K562 (cell line): ENCODE measurements at regions not wholly inside any gene's neighbourhood (a gene's known extent, or its start where the extent isn't known, plus 50 kb on each side); places are given as distances from the start of the nearest gene placed in this dataset.

ENCODE experiments used
- ATAC-seq: fragments of 200-7000 bp; cut with Tn5 transposase; 3 replicates; pipeline ENCODE4 v1.9.1; 2020; ENCODE audit warnings: moderate library complexity
- BruUV-seq: library from RNA; stranded (reverse); fragments of 400-500 nt; replicated peaks from 2 replicates; lab custom pipeline; 2021; lab: Mats Ljungman, UMichigan
- CTCF ChIA-PET: fragments of 300-600 bp; formaldehyde crosslinking; extraction: SDS; loops from one replicate; lab custom pipeline; 2021; ENCODE audit warnings: low intra/inter-chr PET ratio; lab: Yijun Ruan, JAX
- POLR2A ChIA-PET: fragments of 300-600, 350-650 bp; sonication (Branson Sonifier 250); formaldehyde crosslinking; extraction: SDS; loops from one replicate; lab custom pipeline; 2021; ENCODE audit warnings: antibody characterized with exemption, inconsistent platforms; lab: Yijun Ruan, JAX
- DNase-seq, 4 experiments: peaks; one replicate each; pipeline versions ENCODE4 v3.0.0 to v3.0.0-alpha.2; 2011 to 2018; ENCODE audit warnings: low spot score in 3 of 4, mixed read lengths in 3 of 4; ENCODE audit errors: extremely low read depth in 1 of 4
- FAIRE-seq: peaks from 2 replicates; lab custom pipeline; 2011; peaks lifted over from hg19 to GRCh38; lab: Jason Lieb, UNC
- H2AFZ ChIP-seq: 2 replicates; pipeline ENCODE4 v1.6.0; 2011; ENCODE audit warnings: low read depth, low read length, control low read depth, inconsistent platforms
- H3K27ac ChIP-seq: fragments of 200-600 bp; 3 replicates; pipeline ENCODE4 v1.8.0; 2011; ENCODE audit warnings: low read depth, mild to moderate bottlenecking, control low read depth, inconsistent platforms, low read length, moderate library complexity, mixed read lengths; ENCODE audit errors: extremely low read depth
- H3K27me3 ChIP-seq, 2 experiments: fragments of 300-600 bp in 1 of 2; 2 replicates in 1 of 2; 3 replicates in 1 of 2; pipeline versions ENCODE4 v1.6.0 to v1.8.0; 2011; ENCODE audit warnings: inconsistent platforms in 2 of 2, low read length in 2 of 2, mild to moderate bottlenecking in 1 of 2, mixed read lengths in 1 of 2, moderate library complexity in 1 of 2; ENCODE audit not compliant: control insufficient read depth in 2 of 2, insufficient read depth in 2 of 2
- H3K36me3 ChIP-seq: fragments of 300-600 bp; 3 replicates; pipeline ENCODE4 v1.8.0; 2011; ENCODE audit warnings: mild to moderate bottlenecking, low read length, inconsistent platforms; ENCODE audit not compliant: control insufficient read depth, insufficient read depth
- H3K4me1 ChIP-seq, 2 experiments: fragments of 200-600 bp in 1 of 2; replicated peaks in 1 of 2; 2 replicates in 1 of 2; 3 replicates in 1 of 2; pipeline versions ENCODE4 v1.5.1 to v1.8.0; 2011; ENCODE audit warnings: inconsistent platforms in 2 of 2, low read length in 2 of 2, mild to moderate bottlenecking in 1 of 2, mixed read lengths in 1 of 2, moderate library complexity in 1 of 2; ENCODE audit not compliant: control insufficient read depth in 2 of 2, insufficient read depth in 2 of 2
- H3K4me2 ChIP-seq: 2 replicates; pipeline ENCODE4 v1.6.1; 2011; ENCODE audit warnings: low read length, control low read depth, inconsistent platforms, mixed read lengths; ENCODE audit not compliant: insufficient read depth
- H3K4me3 ChIP-seq: fragments of 200-600 bp; sonication (generic), shearing (Covaris generic); 2 replicates; pipeline ENCODE4 v1.5.1; 2016; ENCODE audit warnings: control low read depth, inconsistent platforms
- H3K79me2 ChIP-seq: fragments of 200-600 bp; 3 replicates; pipeline ENCODE4 v1.8.0; 2011; ENCODE audit warnings: low read length, inconsistent platforms; ENCODE audit not compliant: control insufficient read depth, insufficient read depth
- H3K9ac ChIP-seq, 2 experiments: 2 replicates each; pipeline versions ENCODE4 v1.6.0 to v1.6.1; 2011; ENCODE audit warnings: low read depth in 2 of 2, low read length in 2 of 2, control low read depth in 1 of 2, inconsistent platforms in 1 of 2, mild to moderate bottlenecking in 1 of 2, mixed read lengths in 1 of 2; ENCODE audit not compliant: insufficient read depth in 1 of 2
- H3K9me1 ChIP-seq: one replicate; pipeline ENCODE4 v1.6.0; 2011; ENCODE audit warnings: inconsistent platforms, mild to moderate bottlenecking, low read length, moderate library complexity; ENCODE audit not compliant: control insufficient read depth, insufficient read depth
- H3K9me3 ChIP-seq: replicated peaks from 2 replicates; pipeline ENCODE4 v1.5.1; 2011; ENCODE audit warnings: low read depth, low read length, inconsistent platforms; ENCODE audit not compliant: control insufficient read depth, insufficient read depth
- H4K20me1 ChIP-seq: replicated peaks from 2 replicates; pipeline ENCODE4 v1.6.1; 2011; ENCODE audit warnings: low read length, inconsistent platforms, mixed read lengths; ENCODE audit not compliant: control insufficient read depth, insufficient read depth
- ATF4 ChIP-seq: fragments of 450-650 bp; formaldehyde crosslinking; IDR thresholded peaks from 2 replicates; pipeline ENCODE4 v1.4.0; 2022; ENCODE audit warnings: mild to moderate bottlenecking, moderate library complexity
- FOXP4 ChIP-seq: sonication (generic); formaldehyde crosslinking; IDR thresholded peaks from 2 replicates; pipeline ENCODE4 v1.8.0; 2022; ENCODE audit warnings: mild to moderate bottlenecking, missing genetic modification reagents, borderline replicate concordance
- JUN ChIP-seq, 2 experiments: sonication (generic) in 1 of 2; formaldehyde crosslinking in 1 of 2; IDR thresholded peaks; 2 replicates each; pipeline versions ENCODE4 v1.6.1 to v1.8.0; 2012 to 2022; ENCODE audit warnings: borderline replicate concordance in 2 of 2, mild to moderate bottlenecking in 2 of 2, improper control_type of control experiment in 1 of 2, low read depth in 1 of 2, low read length in 1 of 2, missing genetic modification reagents in 1 of 2
- TEAD4 ChIP-seq, 2 experiments: sonication (generic) in 1 of 2; formaldehyde crosslinking in 1 of 2; IDR thresholded peaks; 2 replicates each; pipeline versions ENCODE4 v1.6.1 to v1.8.0; 2012 to 2022; ENCODE audit warnings: borderline replicate concordance in 1 of 2, inconsistent platforms in 1 of 2, low read length in 1 of 2, mild to moderate bottlenecking in 1 of 2, missing genetic modification reagents in 1 of 2
- WGBS: fragments of 100-300 bp; shearing (Covaris generic); methylation state at CpG from one replicate; pipeline ENCODE4 v1.1.6; 2016; ENCODE audit warnings: low coverage, mixed read lengths; ENCODE audit not compliant: insufficient coverage; ENCODE audit errors: missing lambda C conversion rate; 5-methylcytosine and 5-hydroxymethylcytosine counted together
- in situ Hi-C: fragments of 300-500 bp; cut with MboI; formaldehyde crosslinking; loops from 4 replicates; pipeline ENCODE4 v1.15.0; 2018; ENCODE audit warnings: inconsistent platforms, mixed read lengths
- intact Hi-C: fragments of 100-400 bp; cut with micrococcal nuclease; formaldehyde crosslinking; loops from 2 replicates; pipeline ENCODE4 v1.14.2; 2022
- TF ChIP-seq, protein P1 (sequence below): fragments of 450-650 bp; IDR thresholded peaks from 2 replicates; pipeline ENCODE4 v1.6.1; 2014; ENCODE audit warnings: low read depth, mild to moderate bottlenecking, moderate library complexity, borderline replicate concordance

DNA sequence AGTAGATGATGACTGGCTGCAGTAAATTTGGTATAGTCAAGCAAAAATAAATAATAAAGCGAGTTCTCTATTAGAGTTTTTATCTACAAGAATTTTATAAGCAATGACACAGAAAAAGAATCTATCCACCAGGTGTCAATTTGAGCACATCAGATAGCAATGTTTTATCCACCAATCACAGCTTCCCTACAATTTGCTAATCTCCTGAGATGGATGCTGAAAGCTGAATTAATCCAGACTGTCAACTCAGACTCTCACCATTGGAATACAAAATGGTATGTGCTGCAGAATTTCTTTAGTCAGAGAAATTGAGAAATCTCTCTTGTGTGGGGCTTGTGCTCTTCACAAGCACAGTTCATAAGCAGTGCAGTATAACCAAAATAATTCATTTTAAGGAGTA is 888.9 kb upstream of the GHITM start:
- no peak for ATAC-seq
- Histone ChIP-seq H3K9me3 (0 out of 2 replicates have a peak, but pooled peaks cover 3% of the 10 kb centered on the region), H3K4me3 (no peak overlapping the region), H3K79me2 (no peaks in the 10 kb centered on the region), H3K9ac (no peak overlapping the region), H2AFZ (no peak overlapping the region), H3K4me1 (no peaks in the 10 kb centered on the region), H4K20me1 (no peaks in the 10 kb centered on the region), H3K9me1 (no peaks in the 10 kb centered on the region), H3K27ac (no peak overlapping the region), H3K36me3 (no peaks in the 10 kb centered on the region), H3K4me2 (no peak overlapping the region), H3K27me3 (no peaks in the 10 kb centered on the region)
- TF ChIP-seq ATF4 (CRISPR knock-in tag) (no peak), JUN (IDR thresholded peaks at IDR 0.05; ENCODE audit: borderline replicate concordance, low read depth, low read length) (no peak), JUN (CRISPR knock-in tag; IDR thresholded peaks at IDR 0.05; ENCODE audit: borderline replicate concordance) (no peak), TEAD4 (IDR thresholded peaks at IDR 0.05; ENCODE audit: low read length) (no peak), TEAD4 (CRISPR knock-in tag; IDR thresholded peaks at IDR 0.05; ENCODE audit: borderline replicate concordance) (no peak), FOXP4 (no peak)
- TF ChIP-seq, protein P1, sequence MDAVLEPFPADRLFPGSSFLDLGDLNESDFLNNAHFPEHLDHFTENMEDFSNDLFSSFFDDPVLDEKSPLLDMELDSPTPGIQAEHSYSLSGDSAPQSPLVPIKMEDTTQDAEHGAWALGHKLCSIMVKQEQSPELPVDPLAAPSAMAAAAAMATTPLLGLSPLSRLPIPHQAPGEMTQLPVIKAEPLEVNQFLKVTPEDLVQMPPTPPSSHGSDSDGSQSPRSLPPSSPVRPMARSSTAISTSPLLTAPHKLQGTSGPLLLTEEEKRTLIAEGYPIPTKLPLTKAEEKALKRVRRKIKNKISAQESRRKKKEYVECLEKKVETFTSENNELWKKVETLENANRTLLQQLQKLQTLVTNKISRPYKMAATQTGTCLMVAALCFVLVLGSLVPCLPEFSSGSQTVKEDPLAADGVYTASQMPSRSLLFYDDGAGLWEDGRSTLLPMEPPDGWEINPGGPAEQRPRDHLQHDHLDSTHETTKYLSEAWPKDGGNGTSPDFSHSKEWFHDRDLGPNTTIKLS, result no peak
- DNase-seq, result no peak
- ChIA-PET CTCF (no interaction called here), POLR2A (no interaction called here)
- BruUV-seq, result no TSS peak
- intact Hi-C loops (no loop called here), in situ Hi-C loops (no loop called here)
- no peak for FAIRE-seq
- WGBS, result 0% methylated on average over 1 of the region's 1 CpG
